ENCODE measurements at regions not wholly inside any gene's neighbourhood (a gene's known extent, or its start where the extent isn't known, plus 50 kb on each side); places are given as distances from the start of the nearest gene placed in this dataset.
A peak's percentile ranks its signal among the peaks of the same experiment; 100 is the strongest.

DNA sequence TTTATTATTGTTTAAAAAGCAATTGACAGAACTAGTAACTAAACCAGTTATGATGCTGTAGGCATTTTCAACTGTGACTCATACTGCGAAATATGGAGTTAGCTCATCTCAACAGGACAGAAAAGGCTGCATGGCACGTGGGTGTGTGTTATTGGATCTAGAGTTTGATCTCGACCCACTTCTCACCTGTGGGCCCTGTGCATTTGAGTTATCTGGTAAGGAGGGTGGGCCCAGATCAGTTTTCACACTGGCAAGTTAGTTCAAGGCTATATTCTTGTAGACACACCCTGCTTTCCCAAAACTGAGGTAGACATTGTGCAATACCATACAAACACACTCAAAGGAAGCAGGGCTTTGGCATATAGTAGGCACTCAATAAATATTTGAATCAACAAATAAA, 71.3 kb upstream of the PRDX6 start:
- no peak for DNase-seq

DNA sequence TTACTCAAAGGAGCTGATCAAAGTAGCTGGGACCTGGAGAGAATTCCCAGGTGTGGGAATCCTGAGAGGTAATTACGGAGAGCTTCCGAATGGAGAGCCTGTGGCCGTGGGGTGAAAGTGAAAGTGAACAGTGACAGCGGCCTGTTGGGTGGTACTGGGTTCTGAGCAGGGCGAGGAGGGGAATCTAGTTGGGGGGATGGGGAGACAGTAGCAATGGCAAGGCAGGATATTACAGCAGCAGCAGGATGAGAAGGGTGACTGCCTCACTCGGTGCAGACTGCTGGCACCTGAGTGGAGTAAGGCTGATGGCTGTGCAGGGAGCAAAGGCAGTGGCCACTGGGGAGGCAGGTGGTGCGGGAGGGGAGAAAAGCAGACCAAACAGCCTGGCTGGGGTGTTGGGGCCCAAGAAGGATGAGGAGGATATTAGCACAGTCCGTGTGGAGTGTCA, 70.3 kb upstream of the PRDX6 start:
- no peak for DNase-seq

DNA sequence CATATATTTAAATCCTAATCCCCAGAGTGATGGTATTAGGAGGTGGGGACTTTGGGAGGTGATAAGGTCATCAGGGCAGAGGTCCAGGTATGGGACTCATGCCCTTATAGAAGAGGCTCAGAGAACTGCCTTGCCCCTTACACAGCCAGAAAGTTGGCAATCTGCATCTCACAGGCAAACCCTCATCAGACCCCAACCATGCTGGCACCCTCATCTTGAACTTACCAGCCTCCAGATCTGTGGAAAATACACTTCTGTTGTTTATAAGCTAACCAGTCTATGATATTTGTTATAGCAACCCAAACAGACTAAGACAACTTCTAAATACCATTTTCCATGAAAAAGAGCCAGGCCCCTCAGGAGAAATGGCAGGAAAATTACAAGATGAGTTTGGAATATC, 69.3 kb upstream of the PRDX6 start:
- DNase-seq: no peak

DNA sequence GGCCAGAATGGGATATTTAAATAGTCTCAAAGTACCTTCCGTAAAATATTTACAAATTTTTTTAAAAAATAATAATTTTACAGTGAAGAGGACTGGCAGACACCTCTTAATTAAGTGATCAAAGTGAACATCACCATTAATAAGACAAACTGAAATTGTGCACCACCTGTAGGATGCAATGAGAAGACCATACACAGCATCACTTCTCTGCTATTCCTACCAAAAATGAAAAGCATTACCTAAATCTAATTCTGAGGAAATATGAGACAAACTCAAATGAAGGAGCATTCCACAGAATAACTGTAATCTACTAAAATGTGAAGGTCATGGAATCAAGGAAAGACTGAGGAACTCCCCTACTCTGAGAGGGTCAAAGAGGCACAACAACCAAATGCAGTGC, 68.2 kb upstream of the PRDX6 start:
- no peak for DNase-seq

DNA sequence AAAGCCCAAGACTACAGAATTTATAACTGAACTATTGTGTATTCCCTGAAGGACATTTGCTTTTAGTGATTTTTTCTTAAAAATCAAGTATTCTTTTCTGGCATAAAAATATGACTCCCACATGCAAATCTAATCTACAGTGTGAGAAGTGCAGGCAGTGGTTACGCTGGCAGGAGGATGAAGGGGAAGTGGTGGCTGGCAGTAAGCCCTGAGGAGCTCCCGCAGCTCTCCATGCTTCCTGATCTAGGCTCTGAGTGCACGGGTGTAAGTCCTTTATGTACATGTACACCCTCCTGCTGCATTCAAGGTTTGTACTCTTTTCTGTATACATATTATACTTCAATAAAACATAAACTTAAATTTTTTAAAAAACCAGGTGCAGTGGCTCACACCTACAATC, 67.5 kb upstream of the PRDX6 start:
- DNase-seq: peak; percentile 81

DNA sequence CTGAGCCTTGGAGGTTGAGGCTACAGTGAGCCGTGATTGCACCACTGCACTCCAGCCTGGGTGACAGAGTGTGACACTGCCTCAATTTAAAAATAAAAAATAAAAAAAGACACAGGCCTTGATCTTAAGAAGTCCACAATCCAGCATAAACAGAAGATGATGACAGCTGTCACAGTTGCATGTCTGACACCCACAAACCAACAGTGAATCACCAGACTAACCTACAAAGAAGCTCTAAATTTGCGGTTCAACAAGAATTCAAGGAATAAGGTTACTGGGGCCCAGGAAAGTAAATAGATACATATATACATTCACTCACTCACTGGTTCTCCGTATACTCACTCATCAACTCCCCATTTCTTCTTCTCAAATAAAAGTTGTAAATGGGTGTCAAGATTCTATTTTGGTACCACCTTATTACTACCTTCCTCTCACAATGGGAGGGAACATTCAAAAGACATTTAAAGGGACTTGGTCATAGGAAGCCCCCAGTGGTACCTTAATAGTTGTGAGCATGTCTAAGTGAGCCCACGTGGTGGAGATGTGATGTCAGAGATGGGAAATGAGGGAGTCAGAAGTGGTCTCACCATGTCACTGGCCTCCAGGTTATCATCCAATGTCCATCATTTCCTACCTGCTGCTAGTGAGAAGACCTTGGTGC, 66.9 kb upstream of the PRDX6 start:
- no peak for DNase-seq

DNA sequence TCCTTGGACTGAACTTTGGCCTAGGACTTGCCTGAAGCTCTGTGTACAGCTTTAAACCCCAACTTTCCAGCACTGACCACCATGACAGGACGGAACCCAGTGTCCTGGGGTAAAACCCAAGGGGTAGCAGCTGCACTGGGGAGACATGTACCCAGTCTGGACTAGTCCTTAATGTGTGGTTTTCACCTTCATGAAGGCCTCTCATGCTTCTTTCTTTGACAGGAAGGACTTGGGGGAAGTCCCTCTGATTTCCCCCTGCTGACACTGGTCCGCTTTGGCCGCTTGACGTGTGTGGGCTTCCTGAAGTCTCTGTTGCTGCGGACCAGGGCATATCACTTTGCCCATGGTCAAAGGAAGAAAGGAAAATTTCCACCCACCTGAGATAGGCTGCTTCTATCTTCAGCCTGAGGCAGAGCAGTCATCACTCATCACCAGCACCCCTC, 66.3 kb upstream of the PRDX6 start:
- DNase-seq: no peak

DNA sequence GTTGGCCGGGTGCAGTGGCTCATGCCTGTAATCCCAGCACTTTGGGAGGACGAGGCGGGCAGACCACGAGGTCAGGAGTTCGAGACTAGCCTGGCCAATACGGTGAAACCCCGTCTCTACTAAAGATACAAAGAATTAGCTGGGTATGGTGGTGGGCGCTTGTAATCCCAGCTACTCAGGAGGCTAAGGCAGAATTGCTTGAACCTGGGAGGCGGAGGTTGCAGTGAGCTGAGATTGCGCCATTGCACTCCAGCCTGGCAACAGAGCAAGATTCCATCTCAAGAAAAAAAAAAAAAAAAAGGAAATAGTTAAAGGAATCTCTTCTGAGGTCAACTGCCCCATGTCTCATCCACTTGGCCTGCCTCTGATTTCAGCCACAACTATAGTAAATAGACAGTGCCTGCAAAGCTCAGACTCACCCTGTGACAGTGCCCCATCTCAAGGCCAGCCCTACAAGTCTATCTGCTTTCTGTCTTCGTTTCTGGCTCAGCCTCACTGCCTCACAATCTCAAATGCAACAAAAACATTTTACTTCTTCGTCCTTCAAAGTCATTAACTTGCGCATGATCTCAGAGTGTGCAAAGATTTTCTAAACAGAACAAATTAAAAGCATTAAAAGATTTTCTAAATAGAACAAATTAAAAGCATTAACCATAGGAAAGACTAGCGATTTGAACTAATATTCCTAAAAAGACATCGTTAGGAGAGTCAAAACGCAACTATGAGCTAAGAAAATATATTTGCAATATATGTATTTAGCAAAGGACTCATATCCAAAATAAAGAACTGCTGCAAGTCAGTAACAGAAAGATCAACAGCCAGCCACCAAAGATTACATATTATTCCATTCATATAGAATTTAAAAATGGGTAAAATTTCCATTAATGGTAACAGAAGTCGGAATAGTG, 65.0 kb upstream of the PRDX6 start:
- DNase-seq: no peak

DNA sequence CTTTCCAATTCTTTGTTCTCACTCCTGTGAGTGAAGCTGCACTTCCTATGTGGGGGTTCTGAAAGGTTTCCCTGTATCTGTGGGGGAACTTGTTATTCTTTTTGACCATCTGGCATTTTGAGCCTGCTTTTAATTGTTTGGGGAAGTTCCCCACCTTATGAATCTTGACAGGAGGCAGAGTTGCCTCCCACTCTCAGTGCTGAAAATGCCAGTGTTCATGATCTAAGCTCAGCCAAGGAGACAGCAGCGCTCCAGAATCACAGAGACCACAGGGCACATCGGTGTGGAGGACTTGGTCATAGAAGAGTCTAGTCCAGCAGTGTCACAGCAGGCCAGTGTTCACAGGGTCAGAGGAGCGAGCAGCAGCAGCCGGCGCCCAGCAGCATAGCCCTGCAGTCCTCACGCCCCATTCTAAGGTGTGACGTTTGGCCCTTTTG, 63.8 kb upstream of the PRDX6 start:
- DNase-seq: no peak

DNA sequence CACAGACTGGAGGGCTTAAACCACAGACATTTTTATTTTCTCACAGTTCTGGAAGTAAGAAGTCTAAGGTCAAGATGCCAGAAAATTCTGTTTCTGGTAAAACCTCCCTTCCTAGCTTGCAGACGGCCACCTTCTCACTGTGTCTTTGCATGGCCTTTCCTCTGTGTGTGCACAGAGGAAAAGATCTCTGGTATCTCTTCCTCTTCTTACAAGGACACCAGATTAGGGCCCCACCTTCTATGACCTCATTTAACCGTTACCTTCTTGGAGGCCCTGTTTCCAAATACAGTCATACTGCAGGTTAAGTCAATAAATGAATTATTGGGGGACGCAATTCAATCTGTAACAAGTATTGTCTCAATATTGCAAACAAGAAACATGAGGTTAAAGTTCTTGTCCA, 63.0 kb upstream of the PRDX6 start:
- no peak for DNase-seq

DNA sequence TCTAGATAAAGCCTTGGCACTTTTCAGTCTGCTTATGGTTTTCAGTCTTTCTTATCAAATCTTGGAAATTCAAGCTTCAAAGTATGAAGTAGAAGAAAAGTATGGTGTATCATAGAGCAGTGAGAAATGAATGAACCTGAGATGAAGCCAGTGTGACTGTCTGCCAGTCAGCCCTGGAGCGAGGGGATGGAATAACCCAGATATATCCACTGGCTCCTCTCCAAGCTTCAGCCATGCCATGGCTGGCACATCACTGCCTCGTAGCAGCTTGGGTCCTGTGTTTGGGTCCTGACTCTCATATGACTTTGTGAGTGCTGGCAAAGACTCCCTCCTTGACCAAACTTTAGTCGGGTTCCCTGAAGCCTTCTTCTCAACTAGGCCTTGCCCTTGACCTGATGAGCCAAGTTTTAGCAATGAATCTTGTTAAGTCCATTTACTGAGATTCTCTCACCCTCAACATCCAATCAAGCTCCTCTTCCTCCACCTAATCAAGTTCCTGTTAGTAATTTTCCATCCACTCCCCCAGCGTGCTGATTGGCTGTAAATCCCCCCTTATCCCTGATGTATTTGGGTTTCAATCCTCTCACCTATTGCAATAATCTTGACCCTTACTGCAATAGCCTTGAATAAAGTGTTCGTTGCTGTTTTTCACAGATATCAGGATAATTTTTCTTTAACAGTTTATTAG, 62.5 kb upstream of the PRDX6 start:
- DNase-seq: no peak

DNA sequence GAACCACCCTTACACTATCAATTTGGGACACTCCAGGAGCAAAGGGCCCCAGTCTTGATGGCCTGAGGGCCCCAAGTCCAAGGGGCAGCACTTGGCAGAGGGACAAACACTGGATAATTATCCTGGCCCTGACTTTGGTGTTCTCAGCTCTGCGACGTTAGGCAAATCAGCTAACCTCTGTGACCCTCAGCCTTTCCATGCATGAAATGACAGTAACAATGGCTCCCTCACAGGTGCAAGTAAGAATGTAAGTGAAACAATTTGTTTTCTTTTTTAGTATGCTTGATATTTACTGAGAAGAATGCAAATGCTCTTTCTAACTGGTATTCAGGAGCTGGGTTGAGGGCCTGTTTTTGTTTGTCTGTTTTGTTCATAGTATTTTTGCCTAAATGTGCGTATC, 61.6 kb upstream of the PRDX6 start:
- DNase-seq: no peak

DNA sequence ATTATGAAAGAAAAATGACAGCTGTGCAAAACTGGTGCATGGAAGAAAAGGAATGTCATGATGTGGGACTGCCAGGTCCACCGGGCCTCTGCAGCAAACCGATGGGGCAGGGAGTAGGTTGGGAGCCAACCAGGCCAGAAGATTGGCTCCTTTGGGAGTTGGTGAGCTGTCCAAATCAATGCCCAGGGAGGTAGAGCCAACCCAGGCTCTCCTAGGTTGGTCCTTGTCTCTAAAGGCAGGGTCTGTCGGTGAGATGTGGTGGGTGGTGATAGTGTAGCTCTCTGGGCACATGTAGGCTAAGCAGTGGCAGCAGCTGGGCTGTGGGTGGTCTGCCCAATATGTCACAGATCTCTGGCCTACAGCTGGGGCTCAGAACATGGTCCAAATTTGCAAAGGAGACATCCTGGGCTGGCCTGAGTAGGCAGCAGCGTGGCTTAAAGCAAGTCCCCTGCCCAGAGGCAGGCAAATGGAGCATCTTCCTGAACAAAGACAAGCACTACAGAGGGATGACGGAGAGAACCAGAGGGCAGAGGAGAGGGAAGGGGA, 61.2 kb upstream of the PRDX6 start:
- DNase-seq: no peak

DNA sequence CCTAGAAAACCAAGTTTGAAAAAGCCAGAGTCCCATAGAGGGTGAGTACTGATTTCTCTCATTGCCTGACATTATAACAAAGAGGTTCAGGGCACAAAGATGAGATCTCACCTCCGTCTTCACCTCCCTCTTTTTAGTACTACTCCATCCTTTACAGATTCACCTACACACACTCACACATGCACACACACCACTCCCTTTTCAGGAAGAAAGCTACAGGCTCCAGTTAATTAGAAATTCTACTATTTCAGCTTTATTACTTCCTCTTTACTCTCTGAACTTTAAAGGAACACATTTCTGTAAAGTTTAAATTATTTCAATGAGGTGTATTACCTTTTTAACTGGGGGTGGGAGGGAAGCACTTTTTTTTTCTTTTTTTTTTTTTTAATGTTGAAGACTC, 59.6 kb upstream of the PRDX6 start:
- no peak for DNase-seq

DNA sequence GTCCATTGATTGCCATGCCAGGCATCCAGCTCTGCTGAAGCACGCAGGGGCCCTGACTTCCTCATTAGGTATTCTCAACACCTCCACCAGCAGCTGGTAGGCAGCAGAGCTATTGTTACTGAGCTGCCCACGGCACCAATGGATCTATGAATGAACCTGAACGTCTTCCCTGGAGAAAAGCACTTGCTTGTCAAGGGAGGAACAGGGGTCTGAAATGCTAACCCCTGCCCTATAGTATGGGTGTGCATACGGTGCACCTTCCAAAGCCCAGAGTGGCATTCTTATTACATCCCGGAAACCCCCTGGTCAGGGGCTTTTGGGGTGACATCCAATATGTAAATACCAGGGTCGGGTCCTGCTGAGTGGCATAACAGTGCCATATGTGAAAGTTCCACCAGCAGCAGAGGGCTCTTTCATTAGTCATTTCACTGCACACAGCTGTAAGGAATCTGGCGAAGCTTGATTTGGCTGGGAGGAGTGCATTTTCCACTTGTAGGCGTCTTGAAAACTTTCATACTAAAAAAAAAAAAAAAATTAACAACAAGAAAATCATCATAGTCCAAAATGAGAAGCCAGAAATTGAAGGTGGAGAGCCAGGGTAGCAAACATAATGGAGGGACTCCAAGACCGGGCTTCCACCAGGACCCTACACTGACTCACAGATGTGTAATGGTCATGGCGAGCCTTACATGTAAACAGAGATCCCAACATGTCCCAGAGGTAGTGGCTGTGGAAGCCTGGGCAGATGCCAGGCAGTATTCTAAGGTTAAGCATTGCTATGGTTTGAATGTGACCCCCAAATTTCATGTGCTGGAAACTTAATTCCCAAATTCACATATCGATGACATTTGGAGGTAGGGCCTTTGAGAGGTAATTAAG, 58.8 kb upstream of the PRDX6 start:
- no peak for DNase-seq

DNA sequence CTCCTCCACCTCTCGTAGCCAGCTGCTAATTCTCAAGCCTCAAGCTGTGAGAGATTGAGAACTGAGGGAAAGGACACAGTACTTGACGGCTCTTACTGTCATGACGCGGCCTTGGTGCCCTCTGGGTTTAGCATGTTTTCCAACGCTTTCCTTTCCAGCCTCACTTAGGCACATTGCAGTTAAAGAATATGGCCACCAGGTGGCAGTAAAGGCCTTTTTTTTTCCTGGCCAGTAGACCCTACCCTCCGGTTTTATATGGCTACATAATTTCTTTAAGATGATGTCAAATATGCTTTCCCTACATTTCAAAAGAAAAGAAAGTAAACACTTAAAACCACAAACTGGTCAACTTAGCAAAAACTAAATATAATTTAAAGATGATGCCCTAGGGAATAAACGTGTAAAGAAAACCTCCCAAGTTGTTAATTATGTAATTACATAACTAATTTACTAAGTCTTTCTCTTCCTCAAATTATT, 56.8 kb upstream of the PRDX6 start:
- DNase-seq: peak; percentile 82

DNA sequence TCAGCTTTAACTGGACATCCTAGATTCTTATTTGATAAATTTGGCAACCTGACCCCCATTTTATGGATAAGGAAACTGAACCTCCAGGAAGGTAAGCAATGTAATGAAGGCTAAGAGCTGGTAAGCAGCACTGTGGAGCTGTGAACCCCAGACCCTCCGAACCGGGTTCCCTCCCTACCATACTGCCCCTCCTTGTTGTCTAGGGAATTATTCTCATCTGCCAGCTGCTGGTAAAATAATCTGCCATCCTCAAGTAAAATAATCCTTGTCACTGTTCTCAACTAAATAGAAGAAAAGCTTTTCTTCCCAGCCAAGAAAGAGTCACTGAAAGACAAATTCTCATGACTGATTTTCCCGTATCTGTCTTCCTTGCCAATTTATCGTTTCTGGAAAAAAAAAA, 55.8 kb upstream of the PRDX6 start:
- DNase-seq: no peak

DNA sequence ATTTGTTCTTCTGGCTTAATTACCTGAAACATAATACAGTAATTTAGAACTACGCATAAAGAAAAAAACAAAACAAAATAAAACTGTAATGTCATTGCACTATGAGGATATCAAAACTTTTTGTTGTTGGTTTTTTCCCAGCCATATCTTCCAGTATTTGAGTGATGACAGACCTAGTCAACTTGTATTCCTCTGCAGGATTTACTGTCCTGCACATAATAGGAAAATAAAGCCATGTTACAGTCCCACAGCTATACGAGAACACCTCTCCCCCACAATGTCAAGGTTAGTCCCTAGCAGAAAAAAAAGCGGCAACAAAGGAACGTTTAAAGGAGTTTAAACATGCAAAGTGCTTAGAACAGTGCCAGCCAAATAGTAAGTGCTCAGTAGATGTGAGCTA, 55.3 kb upstream of the PRDX6 start:
- DNase-seq: no peak

DNA sequence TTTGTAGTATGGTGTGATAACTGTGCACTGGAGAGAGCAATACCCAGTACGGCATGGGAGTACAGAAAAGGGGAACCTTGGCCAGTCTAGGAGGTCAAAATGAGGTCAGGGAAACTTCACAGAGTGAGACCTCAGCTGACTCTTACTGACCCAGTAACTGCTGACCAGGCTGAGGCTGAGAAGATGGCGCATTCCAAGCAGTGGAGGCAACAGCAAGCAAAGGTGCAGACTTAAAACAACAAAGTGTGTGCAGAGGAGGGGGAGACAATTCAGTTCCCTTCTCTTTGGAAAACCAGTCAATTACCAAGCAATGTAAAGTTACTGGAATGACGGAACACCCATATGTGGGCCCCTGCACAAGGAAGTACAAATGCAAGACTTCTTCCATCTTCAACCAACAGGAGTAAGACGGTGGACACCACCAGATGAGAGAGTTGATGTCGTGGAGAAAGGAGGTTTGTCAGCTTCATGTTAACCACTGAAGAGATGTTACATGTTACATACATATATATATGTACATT, 54.6 kb upstream of the PRDX6 start:
- DNase-seq: peak; percentile 77

DNA sequence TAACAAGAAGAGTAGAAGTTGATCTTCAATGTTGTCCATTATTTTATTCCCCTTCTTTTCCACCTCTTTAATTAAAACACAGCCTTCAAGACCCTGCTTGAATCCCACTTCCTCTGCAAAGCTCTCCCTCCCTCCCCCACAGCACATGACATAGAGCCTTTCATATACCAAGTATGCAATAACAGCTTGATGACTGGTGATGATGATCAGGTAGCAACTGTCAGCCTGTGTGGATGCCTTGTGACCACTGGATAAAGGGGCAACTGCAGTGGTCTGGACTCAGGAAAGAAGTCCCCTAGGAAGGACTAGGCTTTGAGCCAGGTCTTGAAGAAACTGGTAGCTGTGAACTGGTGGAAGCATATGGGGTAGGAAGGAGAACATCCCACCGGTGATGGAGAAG, 53.8 kb upstream of the PRDX6 start:
- DNase-seq: no peak

DNA sequence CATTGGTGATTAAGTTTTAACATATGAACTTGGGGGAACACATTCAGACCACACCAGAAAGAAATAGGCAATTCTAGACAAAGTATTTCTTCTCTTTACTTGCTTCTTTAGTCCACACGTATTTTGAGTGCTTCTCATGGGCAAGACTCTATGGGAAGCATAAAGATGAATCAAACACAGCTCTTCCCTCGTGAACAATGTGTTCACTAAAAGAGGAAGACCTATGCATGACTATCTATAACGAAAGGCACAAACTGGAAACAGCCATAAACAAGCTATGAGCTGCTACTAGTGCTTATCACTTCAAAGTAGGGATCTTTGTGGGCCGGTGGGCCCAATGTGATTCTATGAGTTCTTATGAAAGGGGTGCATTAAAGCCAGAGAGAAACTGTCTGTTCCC, 53.0 kb upstream of the PRDX6 start:
- DNase-seq: no peak

DNA sequence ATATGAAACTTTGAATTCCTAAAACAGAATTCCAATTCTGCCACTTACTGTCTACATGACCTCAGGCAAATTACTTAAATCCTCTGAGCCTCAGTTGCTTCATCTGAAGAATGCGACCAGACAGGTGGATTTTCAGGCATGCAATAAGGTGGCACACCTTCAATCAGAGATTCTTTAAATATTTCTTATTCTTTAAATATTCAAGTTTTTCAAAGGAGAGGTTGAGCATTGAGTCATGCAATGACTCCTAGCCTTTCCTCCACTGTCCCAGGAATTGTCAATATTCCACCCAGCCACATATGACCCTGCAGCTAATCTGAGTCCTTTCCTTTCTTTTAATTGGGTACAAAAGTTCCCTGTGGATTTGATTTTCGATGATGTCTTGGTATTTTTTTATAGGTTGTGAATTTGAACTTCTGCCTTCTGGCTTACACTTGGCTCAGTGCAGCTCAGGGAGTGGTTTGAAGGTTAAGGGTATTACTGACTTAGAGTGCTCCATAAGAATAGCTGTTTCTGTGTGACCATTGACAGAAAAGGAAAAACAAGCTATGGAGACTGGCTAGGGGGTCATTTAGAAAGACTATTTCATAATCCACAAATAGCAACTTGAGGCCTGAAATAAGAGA, 52.2 kb upstream of the PRDX6 start:
- DNase-seq: no peak

Measured in RPMI8226 (cell line).